K562 (cell line): ENCODE measurements at regions not wholly inside any gene's neighbourhood (a gene's known extent, or its start where the extent isn't known, plus 50 kb on each side); places are given as distances from the start of the nearest gene placed in this dataset.

Experiments
- ATAC-seq: fragments of 200-7000 bp; cut with Tn5 transposase; 3 replicates; pipeline ENCODE4 v1.9.1; 2020; ENCODE audit warnings: moderate library complexity
- BruUV-seq: library from RNA; stranded (reverse); fragments of 400-500 nt; replicated peaks from 2 replicates; lab custom pipeline; 2021; lab: Mats Ljungman, UMichigan
- CTCF ChIA-PET: fragments of 300-600 bp; formaldehyde crosslinking; extraction: SDS; loops from one replicate; lab custom pipeline; 2021; ENCODE audit warnings: low intra/inter-chr PET ratio; lab: Yijun Ruan, JAX
- POLR2A ChIA-PET: fragments of 300-600, 350-650 bp; sonication (Branson Sonifier 250); formaldehyde crosslinking; extraction: SDS; loops from one replicate; lab custom pipeline; 2021; ENCODE audit warnings: antibody characterized with exemption, inconsistent platforms; lab: Yijun Ruan, JAX
- DNase-seq, 4 experiments: peaks; one replicate each; pipeline versions ENCODE4 v3.0.0 to v3.0.0-alpha.2; 2011 to 2018; ENCODE audit warnings: low spot score in 3 of 4, mixed read lengths in 3 of 4; ENCODE audit errors: extremely low read depth in 1 of 4
- FAIRE-seq: peaks from 2 replicates; lab custom pipeline; 2011; peaks lifted over from hg19 to GRCh38; lab: Jason Lieb, UNC
- H2AFZ ChIP-seq: 2 replicates; pipeline ENCODE4 v1.6.0; 2011; ENCODE audit warnings: low read depth, low read length, control low read depth, inconsistent platforms
- H3K27ac ChIP-seq: fragments of 200-600 bp; 3 replicates; pipeline ENCODE4 v1.8.0; 2011; ENCODE audit warnings: low read depth, mild to moderate bottlenecking, control low read depth, inconsistent platforms, low read length, moderate library complexity, mixed read lengths; ENCODE audit errors: extremely low read depth
- H3K27me3 ChIP-seq, 2 experiments: fragments of 300-600 bp in 1 of 2; 2 replicates in 1 of 2; 3 replicates in 1 of 2; pipeline versions ENCODE4 v1.6.0 to v1.8.0; 2011; ENCODE audit warnings: inconsistent platforms in 2 of 2, low read length in 2 of 2, mild to moderate bottlenecking in 1 of 2, mixed read lengths in 1 of 2, moderate library complexity in 1 of 2; ENCODE audit not compliant: control insufficient read depth in 2 of 2, insufficient read depth in 2 of 2
- H3K36me3 ChIP-seq: fragments of 300-600 bp; 3 replicates; pipeline ENCODE4 v1.8.0; 2011; ENCODE audit warnings: mild to moderate bottlenecking, low read length, inconsistent platforms; ENCODE audit not compliant: control insufficient read depth, insufficient read depth
- H3K4me1 ChIP-seq, 2 experiments: fragments of 200-600 bp in 1 of 2; replicated peaks in 1 of 2; 2 replicates in 1 of 2; 3 replicates in 1 of 2; pipeline versions ENCODE4 v1.5.1 to v1.8.0; 2011; ENCODE audit warnings: inconsistent platforms in 2 of 2, low read length in 2 of 2, mild to moderate bottlenecking in 1 of 2, mixed read lengths in 1 of 2, moderate library complexity in 1 of 2; ENCODE audit not compliant: control insufficient read depth in 2 of 2, insufficient read depth in 2 of 2
- H3K4me2 ChIP-seq: 2 replicates; pipeline ENCODE4 v1.6.1; 2011; ENCODE audit warnings: low read length, control low read depth, inconsistent platforms, mixed read lengths; ENCODE audit not compliant: insufficient read depth
- H3K4me3 ChIP-seq: fragments of 200-600 bp; sonication (generic), shearing (Covaris generic); 2 replicates; pipeline ENCODE4 v1.5.1; 2016; ENCODE audit warnings: control low read depth, inconsistent platforms
- H3K79me2 ChIP-seq: fragments of 200-600 bp; 3 replicates; pipeline ENCODE4 v1.8.0; 2011; ENCODE audit warnings: low read length, inconsistent platforms; ENCODE audit not compliant: control insufficient read depth, insufficient read depth
- H3K9ac ChIP-seq, 2 experiments: 2 replicates each; pipeline versions ENCODE4 v1.6.0 to v1.6.1; 2011; ENCODE audit warnings: low read depth in 2 of 2, low read length in 2 of 2, control low read depth in 1 of 2, inconsistent platforms in 1 of 2, mild to moderate bottlenecking in 1 of 2, mixed read lengths in 1 of 2; ENCODE audit not compliant: insufficient read depth in 1 of 2
- H3K9me1 ChIP-seq: one replicate; pipeline ENCODE4 v1.6.0; 2011; ENCODE audit warnings: inconsistent platforms, mild to moderate bottlenecking, low read length, moderate library complexity; ENCODE audit not compliant: control insufficient read depth, insufficient read depth
- H3K9me3 ChIP-seq: replicated peaks from 2 replicates; pipeline ENCODE4 v1.5.1; 2011; ENCODE audit warnings: low read depth, low read length, inconsistent platforms; ENCODE audit not compliant: control insufficient read depth, insufficient read depth
- H4K20me1 ChIP-seq: replicated peaks from 2 replicates; pipeline ENCODE4 v1.6.1; 2011; ENCODE audit warnings: low read length, inconsistent platforms, mixed read lengths; ENCODE audit not compliant: control insufficient read depth, insufficient read depth
- CHAMP1 ChIP-seq: fragments of 450-650 bp; IDR thresholded peaks from 2 replicates; pipeline ENCODE4 v1.6.1; 2016; ENCODE audit warnings: mild to moderate bottlenecking
- CHD2 ChIP-seq: IDR thresholded peaks from 2 replicates; pipeline ENCODE4 v1.6.1; 2011; ENCODE audit warnings: low read depth, low read length
- HLTF ChIP-seq: fragments of 450-650 bp; IDR thresholded peaks from 2 replicates; pipeline ENCODE4 v1.6.1; 2016
- MLLT1 ChIP-seq, 2 experiments: fragments of 450-650 bp; IDR thresholded peaks; 2 replicates each; pipeline ENCODE4 v1.6.1; 2016
- NCOA6 ChIP-seq: fragments of 450-650 bp; IDR thresholded peaks from 2 replicates; pipeline ENCODE4 v1.6.1; 2017; ENCODE audit warnings: mild to moderate bottlenecking
- NFIC ChIP-seq: fragments of 450-650 bp; IDR thresholded peaks from 2 replicates; pipeline ENCODE4 v1.6.1; 2017; ENCODE audit warnings: mild to moderate bottlenecking, inconsistent platforms
- THAP12 ChIP-seq: fragments of 250-450 bp; sonication (Bioruptor Pico); IDR thresholded peaks from 2 replicates; pipeline ENCODE4 v1.9.0; 2021; ENCODE audit warnings: mild to moderate bottlenecking, inconsistent platforms
- ZNF184 ChIP-seq: sonication (generic); formaldehyde crosslinking; IDR thresholded peaks from 2 replicates; pipeline ENCODE4 v1.5.0; 2020; ENCODE audit warnings: missing genetic modification reagents
- ZNF740 ChIP-seq, 3 experiments: fragments of 200-800 bp in 1 of 3; sonication (Bioruptor generic) in 1 of 3; sonication (generic) in 1 of 3; formaldehyde crosslinking in 1 of 3; IDR thresholded peaks; 2 replicates each; pipeline versions ENCODE4 v1.6.1 to v1.8.0; 2016 to 2022; ENCODE audit warnings: mild to moderate bottlenecking in 2 of 3, missing compliant biosample characterization in 2 of 3, missing genetic modification characterization in 2 of 3, missing genetic modification reagents in 1 of 3
- WGBS: fragments of 100-300 bp; shearing (Covaris generic); methylation state at CpG from one replicate; pipeline ENCODE4 v1.1.6; 2016; ENCODE audit warnings: low coverage, mixed read lengths; ENCODE audit not compliant: insufficient coverage; ENCODE audit errors: missing lambda C conversion rate; 5-methylcytosine and 5-hydroxymethylcytosine counted together
- in situ Hi-C: fragments of 300-500 bp; cut with MboI; formaldehyde crosslinking; loops from 4 replicates; pipeline ENCODE4 v1.15.0; 2018; ENCODE audit warnings: inconsistent platforms, mixed read lengths
- intact Hi-C: fragments of 100-400 bp; cut with micrococcal nuclease; formaldehyde crosslinking; loops from 2 replicates; pipeline ENCODE4 v1.14.2; 2022

- Histone ChIP-seq H3K4me1 (no peaks in the 10 kb centered on the region), H3K4me2 (no peak overlapping the region), H3K27me3 (no peaks in the 10 kb centered on the region; a peak in 1 of 5 replicates), H3K9me3 (no peaks in the 10 kb centered on the region), H3K27ac (no peak overlapping the region), H3K36me3 (no peaks in the 10 kb centered on the region), H4K20me1 (no peaks in the 10 kb centered on the region), H3K9me1 (no peaks in the 10 kb centered on the region), H3K4me3 (no peak overlapping the region), H3K79me2 (no peaks in the 10 kb centered on the region), H3K9ac (no peak overlapping the region), H2AFZ (no peak overlapping the region)
- CTCF ChIA-PET = no interaction called here
- 0% methylated on average over 3 of the region's 3 CpGs for WGBS
- DNase-seq (no peak), FAIRE-seq (no peak), ATAC-seq (no peak)
- POLR2A ChIA-PET = no interaction called here
- intact Hi-C loops (no loop called here), in situ Hi-C loops (loop anchor here (25.0 kb wide), 1 partner anchor 236 kb away; no protein-coding TSS in a partner anchor)
- no TSS peak for BruUV-seq
- TF ChIP-seq ZNF740 (CRISPR knock-in tag; IDR thresholded peaks at IDR 0.05) (no peak), ZNF740 (tag; IDR thresholded peaks at IDR 0.05) (no peak), NCOA6 (no peak), CHAMP1 (no peak), THAP12 (CRISPR knock-in tag) (no peak), NFIC (no peak), ZNF184 (no peak), CHD2 (no peak), HLTF (no peak), MLLT1 (IDR thresholded peaks at IDR 0.05) (no peak)
Measured at GRCh38 chr9:3698076-3698475, 172.3 kb upstream of the RFX3 start.
